GM12864 (cell line): ENCODE measurements at regions not wholly inside any gene's neighbourhood (a gene's known extent, or its start where the extent isn't known, plus 50 kb on each side); places are given as distances from the start of the nearest gene placed in this dataset.

ENCODE experiments used
- DNase-seq: peaks from one replicate; pipeline ENCODE4 v3.0.0-alpha.2; 2011; ENCODE audit warnings: low read depth
- H3K4me3 ChIP-seq: 2 replicates; pipeline ENCODE4 v1.5.1; 2011; ENCODE audit warnings: mild to moderate bottlenecking, low read depth, low read length, control low read depth
- CTCF ChIP-seq: IDR thresholded peaks from 2 replicates; pipeline ENCODE4 v1.5.1; 2011; ENCODE audit warnings: low read depth, mild to moderate bottlenecking, moderate library complexity, low read length, control low read depth, inconsistent platforms; ENCODE audit errors: missing control alignments

- no peak overlapping the region for H3K4me3 ChIP-seq
- TF ChIP-seq CTCF = no peak
- no peak for DNase-seq
Measured at GRCh38 chr3:152555666-152556291, 279.2 kb upstream of the P2RY1 start.

- no peak for TF ChIP-seq CTCF
- no peak for DNase-seq
Measured at GRCh38 chr3:152556731-152557254, 278.1 kb upstream of the P2RY1 start.

GRCh38 chr3:152557302-152557999 lies 277.5 kb upstream of the P2RY1 start:
- TF ChIP-seq CTCF = no peak
- no peak overlapping the region for H3K4me3 ChIP-seq
- DNase-seq = no peak

More at GRCh38 chr3:152556731-152557254, 278.1 kb upstream of the P2RY1 start:
- H3K4me3 ChIP-seq = no peak overlapping the region

GRCh38 chr3:152558386-152558785 lies 276.5 kb upstream of the P2RY1 start:
- no peak overlapping the region for H3K4me3 ChIP-seq
- DNase-seq = no peak

GRCh38 chr3:152559246-152559645 lies 275.7 kb upstream of the P2RY1 start:
- TF ChIP-seq CTCF = no peak
- no peak for DNase-seq
- H3K4me3 ChIP-seq = no peak overlapping the region

More at GRCh38 chr3:152558386-152558785, 276.5 kb upstream of the P2RY1 start:
- TF ChIP-seq CTCF = no peak

GRCh38 chr3:152564459-152564858 lies 270.5 kb upstream of the P2RY1 start:
- TF ChIP-seq CTCF = no peak
- no peak for DNase-seq
- no peak overlapping the region for H3K4me3 ChIP-seq
